GM12864 (cell line): ENCODE measurements at regions not wholly inside any gene's neighbourhood (a gene's known extent, or its start where the extent isn't known, plus 50 kb on each side); places are given as distances from the start of the nearest gene placed in this dataset.

Experiments
- DNase-seq: peaks from one replicate; pipeline ENCODE4 v3.0.0-alpha.2; 2011; ENCODE audit warnings: low read depth
- H3K4me3 ChIP-seq: 2 replicates; pipeline ENCODE4 v1.5.1; 2011; ENCODE audit warnings: mild to moderate bottlenecking, low read depth, low read length, control low read depth
- CTCF ChIP-seq: IDR thresholded peaks from 2 replicates; pipeline ENCODE4 v1.5.1; 2011; ENCODE audit warnings: low read depth, mild to moderate bottlenecking, moderate library complexity, low read length, control low read depth, inconsistent platforms; ENCODE audit errors: missing control alignments

GRCh38 chr15:85897895-85898717, 103.4 kb upstream of the KLHL25 start:
- DNase-seq: no peak
- no peak overlapping the region for H3K4me3 ChIP-seq
- TF ChIP-seq CTCF: no peak

- no peak for TF ChIP-seq CTCF
- DNase-seq: no peak
- no peak overlapping the region for H3K4me3 ChIP-seq
These were observed 105.2 kb upstream of the KLHL25 start for GRCh38 chr15:85899927-85900326.

- DNase-seq: no peak
- no peak overlapping the region for H3K4me3 ChIP-seq
- no peak for TF ChIP-seq CTCF
These were observed 111.2 kb upstream of the KLHL25 start for GRCh38 chr15:85905751-85906450.

GRCh38 chr15:85906640-85907039, 111.9 kb upstream of the KLHL25 start:
- no peak overlapping the region for H3K4me3 ChIP-seq
- no peak for TF ChIP-seq CTCF
- no peak for DNase-seq

- no peak for TF ChIP-seq CTCF
- DNase-seq: no peak
- no peak overlapping the region for H3K4me3 ChIP-seq
These were observed 116.1 kb upstream of the KLHL25 start for GRCh38 chr15:85910834-85911233.

GRCh38 chr15:85913461-85913860, 118.7 kb upstream of the KLHL25 start:
- no peak for DNase-seq
- TF ChIP-seq CTCF: no peak
- H3K4me3 ChIP-seq: no peak overlapping the region
